IPS-15b (cell line): ENCODE measurements at regions not wholly inside any gene's neighbourhood (a gene's known extent, or its start where the extent isn't known, plus 50 kb on each side); places are given as distances from the start of the nearest gene placed in this dataset.
"Not testable (repeated sequence)": the region's sequence is repeated elsewhere in the genome, so short reads cannot be mapped to it uniquely, and the experiment has no call there.

Experiments used
- H3K27me3 ChIP-seq: one replicate; pipeline ENCODE4 v1.6.1; 2013; ENCODE audit warnings: low read length; ENCODE audit not compliant: control insufficient read depth, insufficient read depth
- H3K36me3 ChIP-seq: one replicate; pipeline ENCODE4 v1.6.1; 2013; ENCODE audit warnings: low read length; ENCODE audit not compliant: control insufficient read depth, insufficient read depth
- H3K4me1 ChIP-seq: one replicate; pipeline ENCODE4 v1.6.1; 2013; ENCODE audit warnings: mild to moderate bottlenecking, low read length; ENCODE audit not compliant: control insufficient read depth, insufficient read depth
- H3K4me3 ChIP-seq: one replicate; pipeline ENCODE4 v1.5.1; 2013; ENCODE audit warnings: low read depth, low read length
- H3K9ac ChIP-seq: one replicate; pipeline ENCODE4 v1.6.1; 2013; ENCODE audit warnings: low read depth, mild to moderate bottlenecking, low read length
- H3K9me3 ChIP-seq: one replicate; pipeline ENCODE4 v1.6.1; 2013; ENCODE audit warnings: mild to moderate bottlenecking, low read length; ENCODE audit not compliant: control insufficient read depth, insufficient read depth

DNA sequence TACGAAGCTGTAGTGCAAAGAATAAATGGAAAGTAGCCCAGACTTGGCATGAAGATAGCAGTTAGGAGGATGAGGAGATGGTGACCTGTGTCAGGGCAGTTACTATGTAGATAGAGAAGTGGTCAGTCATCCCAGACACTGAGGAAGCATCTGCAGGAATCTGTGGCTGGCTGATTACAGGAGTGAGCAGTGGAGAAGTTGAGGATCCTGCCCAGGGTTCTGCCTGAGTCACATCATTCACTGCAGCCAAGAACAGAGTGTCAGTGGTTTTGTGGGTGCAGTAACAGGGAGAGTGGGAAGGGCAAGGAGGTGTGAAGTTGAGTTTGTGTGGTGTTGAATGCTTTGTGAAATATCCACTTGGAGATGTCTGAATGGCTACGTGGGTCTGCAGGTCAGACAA, 676.4 kb upstream of the NRP1 start:
- no peak overlapping the region for H3K9ac ChIP-seq
- H3K4me1 ChIP-seq: no peaks in the 10 kb centered on the region
- H3K9me3 ChIP-seq: no peaks in the 10 kb centered on the region
- H3K36me3 ChIP-seq: no peaks in the 10 kb centered on the region
- H3K27me3 ChIP-seq: no peaks in the 10 kb centered on the region
- no peak overlapping the region for H3K4me3 ChIP-seq

DNA sequence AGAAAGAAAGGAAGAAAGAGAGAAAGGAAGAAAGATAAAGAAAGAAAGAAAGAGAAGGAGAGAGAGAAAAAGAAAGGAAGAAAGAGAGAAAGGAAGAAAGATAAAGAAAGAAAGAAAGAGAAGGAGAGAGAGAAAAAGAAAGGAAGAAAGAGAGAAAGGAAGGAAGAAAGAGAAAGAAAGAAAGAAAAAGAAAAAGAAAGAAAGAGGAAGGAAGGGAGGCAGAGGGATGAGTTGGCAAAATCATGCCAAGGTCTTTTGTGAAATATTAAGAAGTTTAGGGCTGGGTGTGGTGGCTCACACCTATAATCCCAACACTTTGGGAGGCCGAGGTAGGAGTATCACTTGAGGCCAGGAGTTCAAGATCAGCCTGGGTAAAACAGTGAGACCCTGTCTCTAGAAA, 675.8 kb upstream of the NRP1 start:
- not testable (repeated sequence) for H3K9me3 ChIP-seq, H3K36me3 ChIP-seq, H3K4me3 ChIP-seq, H3K9ac ChIP-seq, H3K4me1 ChIP-seq, H3K27me3 ChIP-seq

DNA sequence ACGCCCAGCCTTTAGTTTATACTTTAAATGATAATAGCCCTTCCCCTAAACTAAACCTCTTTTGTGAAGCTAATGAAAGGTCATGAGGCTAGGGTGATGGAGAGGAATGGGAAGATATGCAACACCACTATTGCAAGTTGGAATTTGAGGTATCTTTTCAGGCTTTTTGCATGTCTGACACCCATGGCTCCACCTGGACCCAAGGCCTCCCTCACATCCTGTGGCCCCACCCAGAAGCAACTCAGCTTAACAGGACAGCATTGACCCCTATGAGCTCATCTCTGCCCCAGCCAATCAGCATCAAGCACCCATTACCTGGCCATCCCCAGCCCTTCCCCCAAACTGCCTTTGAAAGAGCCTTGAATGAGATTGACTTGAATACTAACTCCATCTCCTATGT, 674.2 kb upstream of the NRP1 start:
- H3K4me1 ChIP-seq: no peaks in the 10 kb centered on the region
- H3K27me3 ChIP-seq: no peaks in the 10 kb centered on the region
- H3K9me3 ChIP-seq: no peaks in the 10 kb centered on the region
- H3K36me3 ChIP-seq: no peaks in the 10 kb centered on the region
- no peak overlapping the region for H3K4me3 ChIP-seq
- H3K9ac ChIP-seq: no peak overlapping the region

DNA sequence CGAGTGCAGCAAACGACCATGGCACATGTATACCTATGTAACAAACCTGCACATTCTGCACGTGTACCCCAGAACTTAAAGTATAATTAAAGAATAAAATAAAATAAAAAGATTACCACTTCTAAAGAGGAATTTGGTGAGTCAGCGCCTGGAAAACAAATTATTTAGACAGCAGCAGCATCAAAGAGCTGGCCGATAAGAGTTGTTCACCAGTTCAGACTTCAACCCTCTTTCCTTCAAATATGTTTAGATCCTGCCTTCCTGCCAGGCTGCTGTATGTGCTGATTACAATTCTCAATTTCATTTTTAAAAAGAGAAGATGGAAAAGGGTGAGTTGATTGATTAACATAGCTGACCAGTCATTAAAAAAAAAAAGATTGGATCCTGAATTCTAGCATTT, 672.0 kb upstream of the NRP1 start:
- no peaks in the 10 kb centered on the region for H3K4me1 ChIP-seq
- no peak overlapping the region for H3K4me3 ChIP-seq
- no peaks in the 10 kb centered on the region for H3K27me3 ChIP-seq
- H3K36me3 ChIP-seq: no peaks in the 10 kb centered on the region
- H3K9ac ChIP-seq: no peak overlapping the region
- no peaks in the 10 kb centered on the region for H3K9me3 ChIP-seq

DNA sequence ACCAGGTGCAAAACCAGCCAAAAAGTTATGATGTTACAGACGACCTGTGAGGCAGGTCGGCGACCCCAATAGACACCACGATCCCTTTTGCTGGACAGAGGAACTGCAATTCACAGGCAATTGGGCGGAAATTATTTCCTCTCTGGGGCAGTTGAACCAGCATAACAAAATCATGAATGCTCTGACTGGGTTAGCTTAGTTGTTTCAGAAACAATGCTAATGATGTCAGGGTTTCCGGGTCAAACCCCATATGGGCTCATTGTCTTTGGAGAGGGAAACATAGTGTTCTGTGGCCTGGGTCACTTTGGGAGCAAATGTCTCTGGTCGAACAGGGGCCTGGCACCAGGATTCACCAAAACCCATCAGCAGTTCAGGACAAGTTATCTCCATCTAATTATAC, 669.1 kb upstream of the NRP1 start:
- no peaks in the 10 kb centered on the region for H3K27me3 ChIP-seq
- no peaks in the 10 kb centered on the region for H3K9me3 ChIP-seq
- no peaks in the 10 kb centered on the region for H3K36me3 ChIP-seq
- no peak overlapping the region for H3K9ac ChIP-seq
- no peaks in the 10 kb centered on the region for H3K4me1 ChIP-seq
- H3K4me3 ChIP-seq: no peak overlapping the region

DNA sequence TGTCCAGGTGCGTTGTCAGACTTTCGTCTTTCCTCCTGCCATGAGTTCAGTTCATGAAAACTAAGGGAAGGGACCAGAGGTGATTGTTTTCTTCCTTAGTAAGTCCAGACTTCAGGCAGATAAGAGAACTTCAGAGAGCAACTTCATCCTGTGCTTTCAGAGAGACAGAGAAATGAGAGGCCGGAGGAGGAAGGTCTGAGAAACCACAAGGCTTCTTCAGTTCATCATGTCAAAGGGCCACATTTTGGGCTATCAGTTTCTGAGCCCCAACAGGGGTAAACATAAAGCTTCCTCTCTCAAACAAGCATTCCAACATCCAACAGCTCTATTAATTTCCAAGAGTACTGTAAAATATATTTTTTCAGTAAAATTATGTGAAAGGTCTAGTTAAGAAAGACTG, 668.4 kb upstream of the NRP1 start:
- no peaks in the 10 kb centered on the region for H3K36me3 ChIP-seq
- no peak overlapping the region for H3K4me3 ChIP-seq
- H3K9ac ChIP-seq: no peak overlapping the region
- no peaks in the 10 kb centered on the region for H3K9me3 ChIP-seq
- H3K27me3 ChIP-seq: no peaks in the 10 kb centered on the region
- H3K4me1 ChIP-seq: no peaks in the 10 kb centered on the region

DNA sequence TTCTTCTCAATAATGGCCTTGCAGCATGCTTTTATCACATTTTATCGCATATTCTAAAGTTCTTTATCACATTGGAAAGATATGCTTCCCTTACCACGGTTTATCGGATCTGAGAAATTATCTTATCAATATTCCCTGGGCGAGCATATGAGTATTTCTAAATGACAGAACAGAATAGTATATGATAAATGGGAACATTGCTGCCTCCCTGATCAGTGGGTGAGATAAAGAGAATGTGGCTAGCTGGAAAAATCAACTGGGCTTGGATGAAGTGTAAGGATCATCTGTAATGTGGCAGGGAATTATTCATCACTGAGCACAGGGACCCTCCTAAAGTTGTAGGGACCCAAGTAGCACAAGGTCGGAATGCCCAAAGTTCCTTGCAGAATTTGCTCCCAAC, 667.4 kb upstream of the NRP1 start:
- H3K36me3 ChIP-seq: no peaks in the 10 kb centered on the region
- H3K9ac ChIP-seq: no peak overlapping the region

DNA sequence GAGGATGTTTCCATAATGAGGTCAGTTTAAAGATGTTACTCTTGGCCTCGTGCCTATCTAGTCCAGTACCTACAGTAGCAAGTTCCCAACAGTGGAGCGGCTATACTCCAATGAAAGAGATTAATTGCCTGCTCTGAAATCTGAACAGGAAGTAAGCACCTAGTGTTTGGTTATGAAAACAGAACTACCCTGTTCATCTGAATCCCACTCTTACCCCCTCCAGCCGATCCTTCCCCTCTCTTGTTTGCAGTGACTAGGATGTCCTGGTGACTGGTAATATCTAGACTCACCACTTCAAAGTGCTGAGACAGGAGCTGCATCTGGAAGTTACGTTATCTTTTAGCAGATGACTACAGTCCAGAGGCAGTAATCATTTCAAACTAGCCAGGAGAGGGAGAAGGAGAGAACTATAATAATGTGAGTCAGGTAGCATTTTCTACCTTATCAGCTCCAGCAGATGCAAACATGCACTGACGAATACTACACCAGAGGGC, 666.7 kb upstream of the NRP1 start:
- Histone ChIP-seq H3K9me3 (no peaks in the 10 kb centered on the region), H3K4me1 (no peaks in the 10 kb centered on the region), H3K27me3 (no peaks in the 10 kb centered on the region), H3K36me3 (no peaks in the 10 kb centered on the region), H3K4me3 (no peak overlapping the region), H3K9ac (no peak overlapping the region)

More for the DNA sequence above, 667.4 kb upstream of the NRP1 start:
- Histone ChIP-seq H3K4me3 (no peak overlapping the region), H3K27me3 (no peaks in the 10 kb centered on the region), H3K9me3 (no peaks in the 10 kb centered on the region), H3K4me1 (no peaks in the 10 kb centered on the region)

DNA sequence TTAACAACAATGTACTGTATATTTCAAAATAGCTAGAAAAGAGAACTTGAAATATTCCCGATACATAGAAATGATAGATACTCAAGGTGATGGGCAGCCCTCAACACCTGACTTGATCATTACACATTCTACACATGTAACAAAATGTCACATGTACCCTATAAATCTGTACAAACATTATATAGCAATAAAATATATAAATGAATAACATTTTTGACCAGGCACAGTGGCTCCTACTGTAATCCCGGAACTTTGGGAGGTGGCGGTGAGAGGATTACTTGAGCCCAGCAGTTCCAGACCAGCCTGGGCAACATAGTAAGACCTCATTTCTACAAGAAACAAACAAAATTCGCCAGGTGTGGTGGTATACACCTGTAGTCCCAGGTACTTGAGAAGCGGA, 659.5 kb upstream of the NRP1 start:
- H3K9ac ChIP-seq: no peak overlapping the region
- no peaks in the 10 kb centered on the region for H3K27me3 ChIP-seq
- no peaks in the 10 kb centered on the region for H3K36me3 ChIP-seq
- no peaks in the 10 kb centered on the region for H3K9me3 ChIP-seq
- H3K4me1 ChIP-seq: no peaks in the 10 kb centered on the region
- no peak overlapping the region for H3K4me3 ChIP-seq

DNA sequence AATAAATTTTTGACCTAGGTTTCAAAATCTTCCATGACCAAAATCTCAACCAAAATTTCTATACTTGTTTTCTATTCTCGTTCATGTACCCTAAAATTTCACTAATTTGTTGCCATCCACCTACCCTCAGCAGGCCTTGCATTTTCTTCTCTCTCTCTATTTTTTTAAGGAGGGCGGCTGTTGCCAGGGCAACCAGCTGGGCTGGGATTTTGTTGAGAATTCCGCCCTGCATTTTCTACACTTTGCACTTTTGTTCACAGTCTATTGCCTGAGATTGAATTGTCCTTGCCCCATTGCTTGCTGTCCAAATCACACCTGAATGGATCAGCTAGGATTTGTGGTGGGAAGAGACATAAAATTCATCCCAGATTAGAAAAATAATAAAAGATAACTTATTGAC, 657.5 kb upstream of the NRP1 start:
- H3K36me3 ChIP-seq: no peaks in the 10 kb centered on the region
- no peak overlapping the region for H3K4me3 ChIP-seq
- H3K27me3 ChIP-seq: no peaks in the 10 kb centered on the region
- no peak overlapping the region for H3K9ac ChIP-seq
- no peaks in the 10 kb centered on the region for H3K9me3 ChIP-seq
- H3K4me1 ChIP-seq: no peaks in the 10 kb centered on the region

DNA sequence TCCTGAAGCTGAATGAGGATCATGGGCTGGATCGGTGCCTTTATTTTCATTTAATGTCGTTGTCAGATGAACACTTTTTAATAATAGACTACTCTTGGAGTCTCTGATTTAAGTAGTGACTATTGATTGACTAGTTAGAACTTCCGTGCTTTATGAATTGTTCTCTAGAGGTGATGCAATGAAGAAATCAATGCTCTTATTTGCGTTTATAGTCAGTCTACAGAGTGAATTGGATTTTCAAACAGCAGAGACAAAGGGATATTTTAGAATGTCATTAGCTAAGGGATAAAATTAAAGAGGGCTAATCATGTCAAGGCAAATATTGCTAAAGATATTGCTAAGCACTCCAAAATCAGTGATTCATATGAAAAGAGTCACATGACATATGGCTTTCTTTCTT, 652.0 kb upstream of the NRP1 start:
- Histone ChIP-seq H3K9me3 (no peaks in the 10 kb centered on the region), H3K9ac (no peak overlapping the region), H3K36me3 (no peaks in the 10 kb centered on the region), H3K27me3 (no peaks in the 10 kb centered on the region), H3K4me3 (no peak overlapping the region), H3K4me1 (no peaks in the 10 kb centered on the region)

DNA sequence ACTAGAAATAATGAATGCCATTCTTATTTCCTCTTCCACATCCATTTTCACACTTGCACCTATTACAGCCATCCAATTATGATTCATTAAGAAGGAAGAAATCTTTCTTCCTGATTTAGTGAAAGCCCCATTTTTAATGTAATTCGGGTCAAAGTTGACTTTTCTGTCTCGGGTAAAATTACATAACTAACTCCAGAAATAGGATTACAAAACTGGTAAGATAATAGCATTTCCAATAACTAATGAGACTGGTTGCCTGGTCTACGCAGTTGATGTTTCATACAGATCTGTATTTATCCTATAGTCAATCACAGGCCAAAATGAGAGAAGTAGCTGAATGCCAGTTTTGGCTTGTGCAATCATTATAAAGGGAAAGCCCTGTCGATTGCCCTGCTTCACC, 651.5 kb upstream of the NRP1 start:
- no peaks in the 10 kb centered on the region for H3K27me3 ChIP-seq
- H3K9me3 ChIP-seq: no peaks in the 10 kb centered on the region
- no peaks in the 10 kb centered on the region for H3K4me1 ChIP-seq
- no peak overlapping the region for H3K9ac ChIP-seq
- no peak overlapping the region for H3K4me3 ChIP-seq
- no peaks in the 10 kb centered on the region for H3K36me3 ChIP-seq

DNA sequence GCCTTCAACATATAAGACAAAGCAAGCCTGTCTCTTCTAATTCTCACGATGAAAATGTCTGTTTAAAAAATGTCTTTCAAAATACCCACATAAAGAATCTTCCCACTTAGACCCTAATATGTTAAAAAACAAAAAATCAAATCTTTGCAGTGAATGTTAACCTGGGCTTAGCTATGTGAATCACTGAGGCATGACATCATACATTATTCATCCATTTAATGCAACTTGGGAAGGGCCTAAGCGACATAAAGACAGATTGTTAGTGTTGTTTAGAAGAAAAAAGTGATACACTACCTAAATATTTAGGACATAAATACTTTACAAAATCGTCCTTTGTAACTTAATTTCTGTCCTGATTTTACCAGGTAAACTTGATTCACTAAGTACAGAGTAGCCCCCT, 648.5 kb upstream of the NRP1 start:
- no peak overlapping the region for H3K4me3 ChIP-seq
- no peaks in the 10 kb centered on the region for H3K9me3 ChIP-seq
- H3K4me1 ChIP-seq: no peaks in the 10 kb centered on the region
- no peaks in the 10 kb centered on the region for H3K27me3 ChIP-seq
- H3K36me3 ChIP-seq: no peaks in the 10 kb centered on the region
- H3K9ac ChIP-seq: no peak overlapping the region
